ENCODE measurements at regions not wholly inside any gene's neighbourhood (a gene's known extent, or its start where the extent isn't known, plus 50 kb on each side); places are given as distances from the start of the nearest gene placed in this dataset.

DNA sequence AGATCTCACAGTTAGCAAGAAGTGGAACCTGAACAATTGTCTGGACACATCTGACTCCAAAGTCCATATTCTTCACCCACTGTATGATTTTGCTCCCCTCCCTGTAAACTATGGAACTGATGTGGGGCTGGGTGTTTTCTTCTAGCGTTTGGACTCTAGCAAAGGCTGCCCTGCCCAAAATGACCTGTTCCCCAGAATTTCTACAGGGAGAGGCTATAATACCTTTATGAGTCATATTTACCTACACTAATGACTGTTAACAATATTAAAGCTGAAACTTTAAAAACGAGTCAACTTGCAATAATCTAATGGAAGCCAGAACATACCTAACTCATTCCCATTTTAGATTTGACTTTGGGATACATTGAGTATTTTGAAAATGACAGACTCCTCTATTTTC is 531.2 kb upstream of the CFAP20DC start:
- Mint-ChIP-seq H3K9me3 (peaks cover 21% of the 10 kb centered on the region), H3K27me3 (ENCODE audit: low read depth) (peaks cover 3% of the 10 kb centered on the region), H3K36me3 (ENCODE audit: low read depth) (peaks cover 2% of the 10 kb centered on the region), H3K27ac (no peak overlapping the region), H3K4me1 (ENCODE audit: low read depth) (peaks cover 15% of the 10 kb centered on the region), H3K4me3 (no peak overlapping the region)
- no peak for DNase-seq (ENCODE audit: low spot score)

DNA sequence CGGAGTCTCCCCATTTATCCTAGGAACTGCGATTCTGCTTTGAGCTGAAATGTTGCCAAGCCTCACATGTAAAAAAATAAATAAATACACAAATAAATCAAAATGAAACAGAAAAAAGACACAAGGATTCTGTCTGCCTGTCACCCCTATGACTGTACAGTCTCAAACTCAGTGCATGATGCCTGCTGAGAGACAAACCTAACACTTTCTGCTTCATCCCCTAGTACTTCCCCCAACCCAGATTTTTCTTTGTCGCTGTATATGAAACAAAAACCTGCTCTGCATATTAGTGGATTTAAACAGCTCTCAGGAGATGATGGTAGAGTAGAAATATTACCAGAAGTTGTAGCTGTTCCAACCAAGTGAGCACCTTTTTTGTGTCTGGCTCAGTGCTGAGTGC is 530.7 kb upstream of the CFAP20DC start:
- Mint-ChIP-seq H3K27me3 (ENCODE audit: low read depth) (peaks cover 3% of the 10 kb centered on the region), H3K27ac (no peak overlapping the region), H3K4me1 (ENCODE audit: low read depth) (peaks cover 15% of the 10 kb centered on the region), H3K9me3 (peaks cover 16% of the 10 kb centered on the region), H3K36me3 (ENCODE audit: low read depth) (peaks cover 2% of the 10 kb centered on the region), H3K4me3 (no peak overlapping the region)
- DNase-seq (ENCODE audit: low spot score), result no peak

DNA sequence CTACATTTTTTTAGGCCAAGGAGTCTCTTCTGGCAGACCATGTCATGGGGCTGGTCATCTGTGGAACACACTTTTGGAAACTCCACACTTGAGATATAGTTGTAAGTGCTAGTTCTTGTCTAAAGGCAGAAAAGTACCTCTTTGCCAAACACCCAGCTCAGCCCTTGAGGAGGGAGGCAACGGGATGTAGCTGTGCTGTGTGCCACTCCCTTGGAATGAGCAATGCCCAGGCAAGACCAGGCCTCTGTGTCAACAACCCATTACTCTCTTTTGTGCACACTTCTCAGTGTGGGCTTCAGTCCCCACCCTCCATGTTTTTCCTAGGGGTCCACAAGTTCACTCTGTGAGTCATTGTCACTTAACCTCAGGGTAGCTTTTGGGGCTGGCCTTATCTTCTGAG is 528.3 kb upstream of the CFAP20DC start:
- H3K36me3 Mint-ChIP-seq (ENCODE audit: low read depth), result peaks cover under 1% of the 10 kb centered on the region
- peaks cover 11% of the 10 kb centered on the region for H3K9me3 Mint-ChIP-seq
- peaks cover 15% of the 10 kb centered on the region for H3K4me1 Mint-ChIP-seq (ENCODE audit: low read depth)
- no peak overlapping the region for H3K27ac Mint-ChIP-seq
- H3K4me3 Mint-ChIP-seq, result no peak overlapping the region
- no peak for DNase-seq (ENCODE audit: low spot score)
- H3K27me3 Mint-ChIP-seq (ENCODE audit: low read depth), result no peaks in the 10 kb centered on the region

- DNase-seq (ENCODE audit: low spot score), result no peak
- Mint-ChIP-seq H3K27ac (no peak overlapping the region), H3K4me1 (ENCODE audit: low read depth) (peaks cover 10% of the 10 kb centered on the region), H3K9me3 (no peaks in the 10 kb centered on the region), H3K4me3 (no peak overlapping the region), H3K36me3 (ENCODE audit: low read depth) (no peaks in the 10 kb centered on the region), H3K27me3 (ENCODE audit: low read depth) (no peaks in the 10 kb centered on the region)
These were observed 526.8 kb upstream of the CFAP20DC start for GRCh38 chr3:59576606-59577005.

DNA sequence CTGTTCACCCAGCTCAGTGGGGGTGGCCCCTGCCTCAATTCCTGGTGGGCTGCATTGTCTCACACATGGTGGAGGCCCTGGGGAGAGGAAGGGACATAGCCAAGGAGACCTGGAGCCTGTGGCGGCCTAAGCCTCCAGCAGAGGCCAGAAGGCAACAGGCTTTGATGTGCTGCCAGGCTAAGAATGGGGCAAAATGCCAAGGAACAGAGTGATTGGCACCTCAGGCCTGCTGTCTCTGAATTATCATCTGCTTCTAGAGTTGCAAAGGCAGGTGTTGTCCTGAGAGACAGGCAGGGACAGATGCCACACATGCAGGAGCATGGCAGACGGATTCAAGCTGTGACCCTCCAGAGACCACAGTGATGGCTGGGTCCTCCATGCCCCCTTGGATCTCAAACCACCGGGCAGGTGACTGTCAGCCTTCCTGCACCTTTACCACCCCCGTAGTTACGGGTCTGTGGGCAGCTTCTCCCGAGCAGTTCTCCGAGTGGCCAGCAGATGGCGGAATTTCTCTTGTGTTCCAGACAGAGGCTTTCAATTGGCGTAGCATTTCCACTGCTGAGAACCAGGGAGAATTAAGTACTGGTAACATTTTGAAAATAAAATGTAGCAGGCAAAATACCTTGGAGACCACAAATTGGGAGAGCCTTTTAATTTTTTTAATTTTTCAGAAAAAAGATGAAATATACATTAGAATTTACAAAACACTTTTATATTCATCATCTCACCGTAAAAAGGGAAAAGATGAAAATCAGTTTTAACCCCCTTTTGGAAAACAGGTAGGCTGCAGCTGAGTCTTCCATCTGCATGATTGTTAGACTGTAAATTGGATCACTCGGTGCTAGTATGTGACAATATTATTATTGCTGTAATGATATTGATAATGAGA is 525.5 kb upstream of the CFAP20DC start:
- Mint-ChIP-seq H3K4me1 (ENCODE audit: low read depth) (peaks cover 1% of the 10 kb centered on the region), H3K4me3 (no peak overlapping the region), H3K27ac (no peak overlapping the region), H3K9me3 (no peaks in the 10 kb centered on the region), H3K27me3 (ENCODE audit: low read depth) (no peaks in the 10 kb centered on the region), H3K36me3 (ENCODE audit: low read depth) (no peaks in the 10 kb centered on the region)
- DNase-seq (ENCODE audit: low spot score), result peak; percentile 73

DNA sequence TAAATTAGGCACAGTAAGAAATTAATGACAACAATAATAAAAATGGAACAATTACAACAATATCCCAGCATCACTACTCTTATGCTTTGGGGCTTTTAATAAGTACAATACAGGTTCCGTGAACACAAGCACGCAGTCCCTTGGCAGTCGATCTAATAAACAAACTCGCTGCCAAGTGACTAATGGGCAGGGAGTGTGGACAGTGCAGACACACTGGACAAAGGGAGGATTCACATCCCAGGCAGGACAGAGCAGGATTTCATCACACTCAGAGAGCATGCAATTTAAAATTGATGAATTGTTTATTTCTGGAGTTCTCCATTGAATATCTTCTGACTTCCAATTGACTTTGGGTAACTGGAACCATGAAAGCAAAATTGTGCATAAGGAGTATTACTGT is 524.1 kb upstream of the CFAP20DC start:
- H3K4me1 Mint-ChIP-seq (ENCODE audit: low read depth), result peaks cover 1% of the 10 kb centered on the region
- DNase-seq (ENCODE audit: low spot score), result no peak
- H3K27ac Mint-ChIP-seq, result no peak overlapping the region
- H3K36me3 Mint-ChIP-seq (ENCODE audit: low read depth), result no peaks in the 10 kb centered on the region
- no peak overlapping the region for H3K4me3 Mint-ChIP-seq
- no peaks in the 10 kb centered on the region for H3K27me3 Mint-ChIP-seq (ENCODE audit: low read depth)
- no peaks in the 10 kb centered on the region for H3K9me3 Mint-ChIP-seq

GRCh38 chr3:59572106-59572505 is 522.3 kb upstream of the CFAP20DC start:
- H3K27me3 Mint-ChIP-seq (ENCODE audit: low read depth), result no peaks in the 10 kb centered on the region
- H3K27ac Mint-ChIP-seq, result no peak overlapping the region
- no peaks in the 10 kb centered on the region for H3K9me3 Mint-ChIP-seq
- no peak for DNase-seq (ENCODE audit: low spot score)
- no peaks in the 10 kb centered on the region for H3K4me1 Mint-ChIP-seq (ENCODE audit: low read depth)
- no peaks in the 10 kb centered on the region for H3K36me3 Mint-ChIP-seq (ENCODE audit: low read depth)
- H3K4me3 Mint-ChIP-seq, result no peak overlapping the region

DNA sequence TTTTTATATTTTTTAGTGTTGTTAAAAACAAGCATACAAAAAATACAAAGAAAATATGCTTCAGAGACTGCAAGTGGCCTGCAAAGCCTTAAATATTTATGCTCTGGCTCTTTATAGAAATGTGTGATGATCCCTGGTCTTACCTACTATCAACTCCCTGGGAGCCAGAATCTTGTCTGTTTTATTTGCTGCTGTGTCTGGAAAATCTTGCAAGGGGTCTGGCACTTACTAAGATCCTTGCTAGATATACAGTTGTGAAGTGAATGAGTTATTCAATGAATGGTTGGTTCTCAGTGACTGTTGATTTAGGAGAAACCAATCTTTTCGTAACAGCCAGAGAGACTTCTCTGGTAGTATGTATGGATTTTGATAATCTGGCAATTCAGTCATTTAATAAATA is 521.0 kb upstream of the CFAP20DC start:
- Mint-ChIP-seq H3K4me1 (ENCODE audit: low read depth) (peaks cover 5% of the 10 kb centered on the region), H3K36me3 (ENCODE audit: low read depth) (no peaks in the 10 kb centered on the region), H3K27me3 (ENCODE audit: low read depth) (no peaks in the 10 kb centered on the region), H3K4me3 (no peak overlapping the region), H3K9me3 (no peaks in the 10 kb centered on the region), H3K27ac (no peak overlapping the region)
- DNase-seq (ENCODE audit: low spot score), result no peak

- H3K27me3 Mint-ChIP-seq (ENCODE audit: low read depth), result no peaks in the 10 kb centered on the region
- no peak for DNase-seq (ENCODE audit: low spot score)
- no peak overlapping the region for H3K4me3 Mint-ChIP-seq
These were observed 517.8 kb upstream of the CFAP20DC start for GRCh38 chr3:59567661-59568060.

GRCh38 chr3:59566481-59566975 is 516.7 kb upstream of the CFAP20DC start:
- no peaks in the 10 kb centered on the region for H3K36me3 Mint-ChIP-seq (ENCODE audit: low read depth)
- peak overlapping the region; percentile 12 for H3K27ac Mint-ChIP-seq
- peaks cover 8% of the 10 kb centered on the region for H3K4me1 Mint-ChIP-seq (ENCODE audit: low read depth)
- peak; percentile 13 for DNase-seq (ENCODE audit: low spot score)
- no peaks in the 10 kb centered on the region for H3K27me3 Mint-ChIP-seq (ENCODE audit: low read depth)
- no peaks in the 10 kb centered on the region for H3K9me3 Mint-ChIP-seq
- no peak overlapping the region for H3K4me3 Mint-ChIP-seq

More at GRCh38 chr3:59567661-59568060, 517.8 kb upstream of the CFAP20DC start:
- Mint-ChIP-seq H3K4me1 (ENCODE audit: low read depth) (peaks cover 5% of the 10 kb centered on the region), H3K9me3 (no peaks in the 10 kb centered on the region), H3K27ac (no peak overlapping the region), H3K36me3 (ENCODE audit: low read depth) (no peaks in the 10 kb centered on the region)

DNA sequence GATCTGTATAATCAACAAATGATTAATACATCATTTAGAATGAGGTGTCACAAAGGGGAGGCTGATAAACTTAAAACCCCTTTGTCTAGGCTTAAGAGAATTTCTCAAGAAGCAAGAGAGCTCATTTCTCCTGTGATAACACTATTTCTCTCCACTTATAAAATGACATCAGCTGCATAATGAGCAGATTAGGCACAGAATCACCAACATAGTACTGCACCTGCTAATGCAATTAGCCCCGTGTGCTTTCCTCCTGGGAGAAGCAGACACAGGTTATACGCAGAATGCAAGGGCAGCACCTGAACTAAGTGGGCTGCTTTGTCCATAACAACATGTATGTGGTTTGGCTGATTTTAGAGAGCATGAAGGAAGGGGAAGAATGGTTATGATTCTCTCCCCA is 515.3 kb upstream of the CFAP20DC start:
- H3K4me3 Mint-ChIP-seq, result no peak overlapping the region
- DNase-seq (ENCODE audit: low spot score), result no peak
- H3K4me1 Mint-ChIP-seq (ENCODE audit: low read depth), result peaks cover 9% of the 10 kb centered on the region
- H3K27ac Mint-ChIP-seq, result no peak overlapping the region
- no peaks in the 10 kb centered on the region for H3K27me3 Mint-ChIP-seq (ENCODE audit: low read depth)
- H3K9me3 Mint-ChIP-seq, result no peaks in the 10 kb centered on the region
- no peaks in the 10 kb centered on the region for H3K36me3 Mint-ChIP-seq (ENCODE audit: low read depth)

GRCh38 chr3:59563966-59564365 is 514.1 kb upstream of the CFAP20DC start:
- Mint-ChIP-seq H3K4me3 (no peak overlapping the region), H3K27me3 (ENCODE audit: low read depth) (no peaks in the 10 kb centered on the region), H3K36me3 (ENCODE audit: low read depth) (no peaks in the 10 kb centered on the region), H3K4me1 (ENCODE audit: low read depth) (peaks cover 20% of the 10 kb centered on the region), H3K27ac (no peak overlapping the region), H3K9me3 (no peaks in the 10 kb centered on the region)
- DNase-seq (ENCODE audit: low spot score), result no peak

- DNase-seq (ENCODE audit: low spot score), result no peak
- Mint-ChIP-seq H3K9me3 (no peaks in the 10 kb centered on the region), H3K4me1 (ENCODE audit: low read depth) (peaks cover 23% of the 10 kb centered on the region), H3K4me3 (no peak overlapping the region), H3K36me3 (ENCODE audit: low read depth) (no peaks in the 10 kb centered on the region), H3K27ac (no peak overlapping the region), H3K27me3 (ENCODE audit: low read depth) (no peaks in the 10 kb centered on the region)
These were observed 513.3 kb upstream of the CFAP20DC start for GRCh38 chr3:59563072-59563605.

GRCh38 chr3:59559721-59560435 is 510.1 kb upstream of the CFAP20DC start:
- Mint-ChIP-seq H3K9me3 (no peaks in the 10 kb centered on the region), H3K36me3 (ENCODE audit: low read depth) (no peaks in the 10 kb centered on the region), H3K27ac (no peak overlapping the region), H3K4me1 (ENCODE audit: low read depth) (peaks cover 18% of the 10 kb centered on the region), H3K27me3 (ENCODE audit: low read depth) (no peaks in the 10 kb centered on the region), H3K4me3 (no peak overlapping the region)
- DNase-seq (ENCODE audit: low spot score), result peak; percentile 42
